MG63 (cell line): ENCODE measurements at regions not wholly inside any gene's neighbourhood (a gene's known extent, or its start where the extent isn't known, plus 50 kb on each side); places are given as distances from the start of the nearest gene placed in this dataset.
"Not testable (repeated sequence)": the region's sequence is repeated elsewhere in the genome, so short reads cannot be mapped to it uniquely, and the experiment has no call there.

Experiments used
- DNase-seq: peaks from one replicate; pipeline ENCODE4 v3.0.0-alpha.2; 2020
- H3K27me3 ChIP-seq: fragments of 250-450 bp; sonication (Bioruptor Pico); 2 replicates; pipeline ENCODE4 v1.5.1; 2020; ENCODE audit warnings: mild to moderate bottlenecking, moderate library complexity
- H3K36me3 ChIP-seq: fragments of 250-450 bp; sonication (Bioruptor Pico); 2 replicates; pipeline ENCODE4 v1.5.1; 2020; ENCODE audit warnings: mild to moderate bottlenecking, moderate library complexity
- H3K4me3 ChIP-seq: fragments of 250-450 bp; sonication (Bioruptor Pico); 2 replicates; pipeline ENCODE4 v1.5.1; 2020; ENCODE audit warnings: mild to moderate bottlenecking, moderate library complexity
- H3K9me3 ChIP-seq: fragments of 250-450 bp; sonication (Bioruptor Pico); 2 replicates; pipeline ENCODE4 v1.5.1; 2020; ENCODE audit warnings: mild to moderate bottlenecking, moderate library complexity

GRCh38 chr1:118828038-118828437, 160.1 kb downstream of the TBX15 start:
- Histone ChIP-seq H3K27me3 (no peaks in the 10 kb centered on the region), H3K4me3 (no peak overlapping the region), H3K36me3 (no peaks in the 10 kb centered on the region), H3K9me3 (no peaks in the 10 kb centered on the region; the same call in 1 of the 2 replicates)
- DNase-seq = no peak

GRCh38 chr1:118827636-118828035, 160.5 kb downstream of the TBX15 start:
- H3K4me3 ChIP-seq = no peak overlapping the region
- no peak for DNase-seq
- no peaks in the 10 kb centered on the region for H3K27me3 ChIP-seq
- no peaks in the 10 kb centered on the region; the same call in 1 of the 2 replicates for H3K9me3 ChIP-seq
- H3K36me3 ChIP-seq = no peaks in the 10 kb centered on the region

GRCh38 chr1:118827207-118827606, 160.9 kb downstream of the TBX15 start:
- no peaks in the 10 kb centered on the region; the same call in 1 of the 2 replicates for H3K9me3 ChIP-seq
- no peaks in the 10 kb centered on the region for H3K27me3 ChIP-seq
- DNase-seq = no peak
- H3K4me3 ChIP-seq = no peak overlapping the region
- H3K36me3 ChIP-seq = no peaks in the 10 kb centered on the region

- H3K36me3 ChIP-seq = no peaks in the 10 kb centered on the region
- H3K9me3 ChIP-seq = no peaks in the 10 kb centered on the region; the same call in 1 of the 2 replicates
- H3K4me3 ChIP-seq = no peak overlapping the region
- no peaks in the 10 kb centered on the region for H3K27me3 ChIP-seq
- DNase-seq = no peak
Observed at GRCh38 chr1:118826669-118827068, 161.5 kb downstream of the TBX15 start.

- no peak for DNase-seq
- no peaks in the 10 kb centered on the region for H3K27me3 ChIP-seq
- H3K9me3 ChIP-seq = no peaks in the 10 kb centered on the region; the same call in 1 of the 2 replicates
- no peak overlapping the region for H3K4me3 ChIP-seq
- H3K36me3 ChIP-seq = no peaks in the 10 kb centered on the region
Observed at GRCh38 chr1:118825619-118826018, 162.5 kb downstream of the TBX15 start.

- H3K9me3 ChIP-seq = no peaks in the 10 kb centered on the region
- DNase-seq = peak; percentile 58
- no peaks in the 10 kb centered on the region for H3K27me3 ChIP-seq
- H3K36me3 ChIP-seq = no peaks in the 10 kb centered on the region
- H3K4me3 ChIP-seq = 0 out of 2 replicates have a peak overlapping the region, but pooled peaks have one; percentile 9
Observed at GRCh38 chr1:118821801-118822200, 166.3 kb downstream of the TBX15 start.

GRCh38 chr1:118820864-118821263, 167.3 kb downstream of the TBX15 start:
- no peak overlapping the region for H3K4me3 ChIP-seq
- no peaks in the 10 kb centered on the region for H3K9me3 ChIP-seq
- no peaks in the 10 kb centered on the region for H3K36me3 ChIP-seq
- H3K27me3 ChIP-seq = no peaks in the 10 kb centered on the region
- DNase-seq = no peak

DNA sequence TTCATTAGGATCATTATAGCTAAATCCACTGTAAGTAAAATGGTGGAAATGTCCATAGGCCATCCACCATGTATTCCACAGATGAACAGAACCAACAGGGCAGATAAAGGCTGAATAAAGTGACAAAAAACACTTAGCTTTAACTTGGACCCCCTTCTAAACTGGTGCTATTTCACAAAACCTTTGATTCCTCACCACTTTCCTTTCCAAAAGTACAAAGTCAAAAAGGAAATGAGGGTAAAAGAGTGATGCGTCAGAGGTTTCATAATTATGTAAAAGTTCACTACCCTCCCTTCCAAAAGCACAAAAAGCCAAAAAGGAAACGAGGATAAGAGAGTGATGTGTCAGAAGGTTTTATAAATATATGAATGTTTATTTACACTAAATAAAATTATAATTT, 172.2 kb downstream of the TBX15 start:
- Histone ChIP-seq H3K4me3 (no peak overlapping the region), H3K36me3 (no peaks in the 10 kb centered on the region), H3K27me3 (no peaks in the 10 kb centered on the region), H3K9me3 (no peaks in the 10 kb centered on the region)
- no peak for DNase-seq

GRCh38 chr1:118812555-118812954, 175.6 kb downstream of the TBX15 start:
- H3K9me3 ChIP-seq = no peaks in the 10 kb centered on the region; the same call in 1 of the 2 replicates
- no peaks in the 10 kb centered on the region for H3K36me3 ChIP-seq
- H3K4me3 ChIP-seq = no peak overlapping the region
- DNase-seq = no peak
- H3K27me3 ChIP-seq = no peaks in the 10 kb centered on the region

DNA sequence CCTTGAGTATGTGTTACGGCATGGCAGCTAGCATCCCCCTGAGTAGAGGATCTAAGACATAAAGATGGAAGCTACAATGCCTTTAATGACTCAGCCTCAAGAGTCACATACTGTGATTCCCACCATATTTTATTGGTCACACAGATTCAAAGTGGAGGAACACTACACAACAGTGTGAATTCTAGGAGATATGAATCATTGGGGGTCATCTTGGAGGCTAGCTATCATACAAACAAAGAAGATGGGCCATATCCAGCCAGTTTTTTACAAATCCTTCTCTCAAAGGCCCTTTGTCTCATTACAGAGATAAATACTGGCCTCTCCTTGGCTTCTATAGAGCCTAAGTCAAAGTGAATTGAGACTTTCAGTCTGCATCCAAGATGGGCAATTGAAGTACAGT, 177.0 kb downstream of the TBX15 start:
- no peak for DNase-seq
- Histone ChIP-seq H3K27me3 (no peaks in the 10 kb centered on the region), H3K4me3 (no peak overlapping the region), H3K9me3 (no peaks in the 10 kb centered on the region; the same call in 1 of the 2 replicates), H3K36me3 (no peaks in the 10 kb centered on the region)

- Histone ChIP-seq H3K27me3 (no peaks in the 10 kb centered on the region), H3K9me3 (no peaks in the 10 kb centered on the region; the same call in 1 of the 2 replicates), H3K36me3 (no peaks in the 10 kb centered on the region), H3K4me3 (no peak overlapping the region)
- no peak for DNase-seq
Observed at GRCh38 chr1:118809586-118809985, 178.6 kb downstream of the TBX15 start.

- H3K9me3 ChIP-seq, H3K27me3 ChIP-seq, H3K36me3 ChIP-seq, DNase-seq, H3K4me3 ChIP-seq: not testable (repeated sequence)
Observed at GRCh38 chr1:118803128-118803527, 185.0 kb downstream of the TBX15 start.

- no peak overlapping the region for H3K4me3 ChIP-seq
- no peaks in the 10 kb centered on the region for H3K36me3 ChIP-seq
- H3K9me3 ChIP-seq = peaks cover 42% of the 10 kb centered on the region
- no peaks in the 10 kb centered on the region for H3K27me3 ChIP-seq
- no peak for DNase-seq
Observed at GRCh38 chr1:118791094-118791691, 196.9 kb downstream of the TBX15 start.

DNA sequence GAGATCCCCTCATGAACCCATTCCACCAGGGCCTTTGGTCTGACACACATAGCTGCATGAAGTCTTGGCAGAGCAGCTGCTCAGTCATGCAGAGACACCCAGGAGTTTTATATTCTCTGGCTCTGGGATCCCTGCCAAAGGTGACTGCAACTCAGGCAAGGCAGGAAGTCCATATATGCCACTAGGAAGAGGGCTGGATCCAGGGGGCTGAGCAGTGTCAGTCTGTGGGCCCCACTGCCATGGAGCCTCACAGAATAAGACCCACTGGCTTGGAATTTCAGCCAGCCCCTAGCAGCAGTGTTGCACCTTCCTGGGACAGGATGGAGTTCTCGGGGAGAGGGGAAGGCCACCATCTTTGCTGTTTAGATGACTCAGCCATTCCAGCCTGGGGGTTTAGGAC, 199.7 kb downstream of the TBX15 start:
- Histone ChIP-seq H3K36me3 (no peaks in the 10 kb centered on the region), H3K4me3 (no peak overlapping the region), H3K27me3 (no peaks in the 10 kb centered on the region), H3K9me3 (peaks cover 43% of the 10 kb centered on the region)
- peak; percentile 96 for DNase-seq

DNA sequence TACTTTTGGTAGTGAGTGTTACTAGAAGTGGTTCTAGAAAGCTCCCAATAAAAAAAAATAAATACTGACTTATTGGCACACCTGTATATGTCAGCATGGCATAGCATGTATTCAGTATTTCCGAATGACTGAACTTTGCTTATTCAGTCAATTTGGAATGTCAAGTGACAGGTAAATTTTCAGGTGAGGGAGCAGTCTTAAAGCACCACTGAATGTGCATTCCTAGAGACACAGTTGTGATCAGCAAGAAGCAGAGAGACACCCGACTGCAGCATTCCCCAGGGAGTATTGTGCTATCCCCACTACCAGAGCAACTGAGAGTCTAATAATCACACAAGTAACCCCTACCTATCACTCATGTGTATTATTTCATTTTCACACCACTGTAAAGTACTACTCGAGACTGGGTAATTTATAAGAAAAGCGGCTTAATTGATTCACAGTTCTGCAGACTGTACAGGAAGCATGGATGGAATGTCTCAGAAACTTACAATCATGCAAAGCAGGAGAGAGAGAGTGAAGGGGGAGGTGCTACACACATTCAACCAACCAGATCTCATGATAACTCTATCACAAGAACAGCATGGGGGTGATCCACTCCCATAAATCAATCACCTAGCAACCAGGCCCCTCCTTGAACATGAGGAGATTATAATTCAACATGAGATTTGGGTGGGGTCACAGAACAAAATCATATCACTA, 201.5 kb downstream of the TBX15 start:
- H3K4me3 ChIP-seq = no peak overlapping the region
- H3K36me3 ChIP-seq = no peaks in the 10 kb centered on the region
- H3K27me3 ChIP-seq = no peaks in the 10 kb centered on the region
- DNase-seq = no peak
- H3K9me3 ChIP-seq = peaks cover 27% of the 10 kb centered on the region

- peak; percentile 58 for DNase-seq
- Histone ChIP-seq H3K9me3 (peaks cover 21% of the 10 kb centered on the region), H3K27me3 (no peaks in the 10 kb centered on the region)
Observed at GRCh38 chr1:118785246-118785645, 202.9 kb downstream of the TBX15 start.

GRCh38 chr1:118783095-118783758, 204.9 kb downstream of the TBX15 start:
- no peak for DNase-seq
- Histone ChIP-seq H3K27me3 (no peaks in the 10 kb centered on the region), H3K36me3 (no peaks in the 10 kb centered on the region), H3K9me3 (peaks cover 8% of the 10 kb centered on the region; the same call in 1 of the 2 replicates), H3K4me3 (no peak overlapping the region)

More at GRCh38 chr1:118785246-118785645, 202.9 kb downstream of the TBX15 start:
- Histone ChIP-seq H3K4me3 (no peak overlapping the region), H3K36me3 (no peaks in the 10 kb centered on the region)
